Globus pallidus (tissue), 1 donor: ENCODE measurements at regions not wholly inside any gene's neighbourhood (a gene's known extent, or its start where the extent isn't known, plus 50 kb on each side); places are given as distances from the start of the nearest gene placed in this dataset.

Experiments used
- DNase-seq: peaks from one replicate; pipeline ENCODE4 v3.0.0-alpha.2; 2015; ENCODE audit warnings: low spot score

DNA sequence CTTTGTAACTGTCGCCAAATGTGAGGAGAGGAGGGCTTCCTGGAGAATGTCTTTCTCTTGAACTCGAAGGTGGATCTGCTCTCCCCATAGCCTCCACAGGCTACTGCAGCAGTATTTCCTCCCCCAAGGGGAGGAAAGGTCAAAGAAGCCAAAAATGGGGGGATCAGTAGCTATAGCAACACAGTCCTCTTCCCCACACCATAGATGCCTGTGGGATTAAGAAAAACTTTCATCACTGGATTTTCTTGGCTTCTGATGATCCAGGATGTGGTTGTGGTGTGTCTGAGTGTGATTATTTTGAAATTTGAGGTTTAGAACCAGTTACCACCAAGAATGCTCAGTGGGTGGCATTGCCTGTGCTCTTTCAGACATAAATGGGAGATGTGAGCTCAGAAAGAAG, 140.1 kb upstream of the SPACA1 start:
- DNase-seq = no peak

DNA sequence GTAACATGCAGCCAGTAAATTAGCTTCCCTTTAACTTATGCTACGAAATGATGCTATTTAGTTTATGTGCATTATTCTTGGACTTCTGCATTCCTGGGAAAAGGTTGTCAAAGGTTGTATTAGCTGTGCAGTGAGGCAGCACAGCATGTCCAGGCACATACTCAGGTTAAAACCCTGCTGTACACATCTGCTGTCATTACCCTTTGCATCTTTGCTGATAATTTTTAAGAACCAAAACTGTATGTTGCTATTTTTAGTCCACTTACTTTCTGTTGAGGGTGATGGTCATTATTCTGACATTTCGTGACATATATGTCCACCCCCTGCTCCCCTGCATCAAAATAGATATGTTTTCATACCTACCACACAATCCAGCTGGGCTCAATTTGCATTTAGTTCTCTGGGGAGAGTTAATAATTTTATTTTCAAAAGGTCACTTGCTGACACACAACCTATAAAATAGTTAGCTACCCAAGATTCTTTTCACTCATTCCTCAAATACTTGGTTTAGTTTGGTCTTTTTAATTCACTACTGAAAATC, 142.5 kb upstream of the SPACA1 start:
- no peak for DNase-seq

DNA sequence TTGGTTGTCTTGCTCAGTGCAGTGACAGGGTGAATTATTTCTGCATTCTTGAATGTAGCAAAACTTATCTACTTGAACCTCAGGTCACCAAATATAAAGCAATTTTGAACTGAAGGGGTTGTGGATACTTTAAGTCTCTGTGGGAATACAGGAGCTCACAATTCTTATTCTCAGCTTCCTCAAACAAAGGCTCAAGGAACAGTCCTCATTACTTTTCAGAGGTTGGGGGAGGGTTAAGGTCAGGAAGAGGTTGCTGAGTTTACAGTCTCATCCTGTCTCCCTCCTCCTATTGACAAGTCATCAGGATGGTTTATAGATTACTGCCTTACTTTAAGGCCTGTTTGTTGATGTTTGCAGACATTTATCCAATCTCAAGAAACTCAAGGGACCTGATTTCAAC, 143.6 kb upstream of the SPACA1 start:
- DNase-seq = no peak

- no peak for DNase-seq
Observed at GRCh38 chr6:87903323-87903722, 144.3 kb upstream of the SPACA1 start.

- no peak for DNase-seq
Observed at GRCh38 chr6:87902383-87902782, 145.3 kb upstream of the SPACA1 start.

GRCh38 chr6:87901613-87902012, 146.0 kb upstream of the SPACA1 start:
- no peak for DNase-seq

- no peak for DNase-seq
Observed at GRCh38 chr6:87900160-87900698, 147.4 kb upstream of the SPACA1 start.

GRCh38 chr6:87899499-87900147, 148.0 kb upstream of the SPACA1 start:
- no peak for DNase-seq

DNA sequence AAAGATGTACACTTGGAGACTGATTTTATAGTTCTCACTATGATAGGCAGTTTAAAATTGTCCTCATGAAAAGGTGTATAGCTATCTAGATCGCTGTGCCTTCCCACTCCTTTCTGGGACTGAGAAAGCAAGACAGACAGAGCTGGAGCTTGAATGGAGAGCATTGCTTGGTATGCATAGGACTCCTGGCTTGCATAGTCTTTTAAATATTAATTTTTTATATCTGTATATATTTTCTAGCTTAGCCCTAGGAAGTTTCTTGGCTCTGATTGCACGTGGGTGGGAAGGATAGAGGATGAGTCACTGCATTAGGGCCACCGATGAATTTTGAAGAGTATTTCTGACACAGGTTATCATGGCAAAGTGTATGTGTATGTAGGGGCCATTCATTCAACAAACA, 150.0 kb upstream of the SPACA1 start:
- DNase-seq = no peak

DNA sequence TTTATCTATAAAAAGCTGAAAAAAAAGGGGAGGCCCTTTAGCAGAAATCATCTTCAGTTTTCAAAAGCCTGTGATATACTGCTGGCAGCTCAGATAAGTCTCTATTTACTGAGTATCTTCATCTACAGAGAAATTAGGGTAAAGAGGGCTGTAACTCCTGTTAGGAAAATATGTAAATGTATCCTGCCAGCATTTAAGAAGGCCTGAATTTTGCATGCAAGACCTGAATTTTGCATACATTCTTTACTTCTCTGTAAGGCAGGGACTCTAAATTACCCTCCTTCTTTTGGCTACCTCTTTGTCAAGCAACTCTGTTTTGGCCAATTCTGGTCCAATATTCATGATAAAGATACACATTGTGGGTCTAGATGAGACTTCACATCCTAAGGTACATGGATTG, 150.6 kb upstream of the SPACA1 start:
- DNase-seq = no peak

DNA sequence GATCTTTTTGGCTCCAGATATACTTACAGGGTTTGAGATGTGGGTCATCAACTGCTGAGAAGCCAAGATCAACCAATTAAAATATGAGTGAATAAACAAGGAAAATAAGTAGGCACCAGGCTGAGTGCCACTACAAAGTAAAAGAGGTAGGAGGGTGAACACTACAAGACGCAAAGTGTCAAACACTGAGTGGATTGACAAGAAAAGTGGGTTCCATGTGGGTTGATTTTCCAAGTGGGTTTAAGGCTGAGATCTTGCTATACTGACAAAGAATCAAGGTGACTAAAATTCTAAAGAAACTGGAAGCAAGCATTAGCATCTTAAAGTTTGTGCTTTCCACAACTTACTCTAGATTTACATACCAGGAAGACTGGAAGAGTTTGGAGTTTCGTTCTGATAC, 160.4 kb upstream of the SPACA1 start:
- DNase-seq = no peak

- no peak for DNase-seq
Observed at GRCh38 chr6:87884203-87884602, 163.4 kb upstream of the SPACA1 start.

GRCh38 chr6:87881342-87881895, 166.2 kb upstream of the SPACA1 start:
- DNase-seq = no peak

GRCh38 chr6:87879132-87879861, 168.3 kb upstream of the SPACA1 start:
- no peak for DNase-seq

DNA sequence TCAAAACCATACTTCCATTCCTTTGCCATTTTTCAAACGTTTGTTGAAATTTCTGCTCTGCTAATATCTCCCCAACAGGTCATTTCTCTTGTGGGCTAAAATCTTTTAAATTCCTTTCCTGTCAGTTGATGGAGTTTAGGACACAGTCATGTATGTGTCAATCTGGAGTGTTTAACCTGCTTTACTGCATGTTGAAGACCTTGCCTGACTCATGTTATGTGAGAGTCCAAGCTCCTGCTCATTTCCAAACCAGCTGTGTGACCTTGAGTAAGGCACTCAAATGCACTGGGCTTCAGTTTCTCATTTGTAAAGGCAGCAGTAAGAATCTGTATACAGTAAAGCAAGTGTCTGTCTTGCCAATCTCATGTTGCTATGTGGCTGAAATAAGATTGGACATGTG, 171.9 kb upstream of the SPACA1 start:
- no peak for DNase-seq

- DNase-seq = no peak
Observed at GRCh38 chr6:87873556-87873955, 171.5 kb upstream of the AKIRIN2 start.

- DNase-seq = no peak
Observed at GRCh38 chr6:87870556-87870955, 168.5 kb upstream of the AKIRIN2 start.

- DNase-seq = no peak
Observed at GRCh38 chr6:87869064-87869905, 167.3 kb upstream of the AKIRIN2 start.

DNA sequence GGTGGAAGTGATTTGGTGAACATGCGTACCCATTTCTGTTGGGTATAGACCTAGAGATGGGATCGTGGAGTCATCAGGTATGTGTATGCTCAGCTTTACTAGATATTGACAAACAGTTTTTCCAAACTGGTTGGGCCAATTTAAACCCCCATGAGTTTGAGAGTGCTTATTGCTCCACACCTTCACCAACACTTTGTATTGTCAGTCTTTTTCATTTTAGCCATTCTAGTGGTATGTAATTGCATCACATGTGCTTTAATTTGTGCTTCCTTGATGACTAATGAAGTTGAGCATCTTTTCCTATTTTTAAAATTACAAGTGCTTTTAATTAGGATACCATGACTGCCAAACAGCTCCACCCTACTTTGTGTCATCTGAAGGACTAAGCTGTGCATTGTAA, 158.9 kb upstream of the AKIRIN2 start:
- DNase-seq = no peak

DNA sequence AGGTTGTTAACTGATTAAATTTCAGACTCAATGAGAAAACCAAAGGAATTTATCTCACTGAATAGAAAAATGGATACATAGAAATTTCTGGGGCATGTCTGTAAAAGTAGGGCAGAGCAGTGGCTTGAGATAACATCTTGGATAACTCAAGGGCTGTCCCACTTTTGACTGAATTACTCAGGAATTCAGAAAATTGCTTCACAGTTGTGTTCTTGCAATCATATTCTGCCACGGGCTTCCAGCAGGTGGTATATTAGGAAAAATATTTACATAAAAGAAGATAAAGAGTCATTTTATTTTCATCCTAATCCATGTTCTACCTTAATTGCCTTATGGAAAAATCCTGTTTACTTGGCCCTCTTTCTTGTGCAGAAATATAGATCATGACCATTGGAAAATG, 156.4 kb upstream of the AKIRIN2 start:
- DNase-seq = no peak

GRCh38 chr6:87851674-87852299, 149.8 kb upstream of the AKIRIN2 start:
- no peak for DNase-seq

- no peak for DNase-seq
Observed at GRCh38 chr6:87848616-87849015, 146.6 kb upstream of the AKIRIN2 start.
